A549 (cell line): ENCODE measurements at regions not wholly inside any gene's neighbourhood (a gene's known extent, or its start where the extent isn't known, plus 50 kb on each side); places are given as distances from the start of the nearest gene placed in this dataset.

ENCODE experiments used
- ATAC-seq, 2 experiments: fragments of 200-7000 bp in 1 of 2; fragments of >200 bp in 1 of 2; cut with Nextera tagmentation in 1 of 2; cut with Tn5 transposase in 1 of 2; 3 replicates each; pipeline versions ENCODE4 v1.8.0 to v1.9.1; 2018 to 2020; ENCODE audit warnings: mild to moderate bottlenecking in 1 of 2, moderate library complexity in 1 of 2
- CTCF ChIA-PET: fragments of 300-600 bp; sonication (Branson Sonifier 250); formaldehyde crosslinking; extraction: SDS; loops from one replicate; lab custom pipeline; 2021; ENCODE audit warnings: antibody characterized with exemption, inconsistent platforms; lab: Yijun Ruan, JAX
- POLR2A ChIA-PET: fragments of 350-600 bp; formaldehyde crosslinking; extraction: SDS; loops from one replicate; lab custom pipeline; 2021; ENCODE audit warnings: antibody characterized with exemption, inconsistent platforms; lab: Yijun Ruan, JAX
- DNase-seq, 2 experiments: peaks; one replicate each; pipeline versions ENCODE4 v3.0.0 to v3.0.0-alpha.2; 2011 to 2016; ENCODE audit warnings: low read depth in 1 of 2, low spot score in 1 of 2
- FAIRE-seq: peaks from 2 replicates; lab custom pipeline; 2011; peaks lifted over from hg19 to GRCh38; lab: Jason Lieb, UNC
- H3K27ac ChIP-seq, 2 experiments: fragments of >200 bp; sonication (Bioruptor Twin); formaldehyde crosslinking; 3 replicates each; pipeline ENCODE4 v1.5.1; 2016 to 2017
- H3K4me1 ChIP-seq: fragments of >200 bp; sonication (Bioruptor Twin); formaldehyde crosslinking; 3 replicates; pipeline ENCODE4 v1.6.1; 2016
- H3K4me2 ChIP-seq: fragments of >200 bp; sonication (Bioruptor Twin); formaldehyde crosslinking; 3 replicates; pipeline ENCODE4 v1.6.1; 2016
- H3K4me3 ChIP-seq: fragments of >200 bp; sonication (Bioruptor Twin); formaldehyde crosslinking; 3 replicates; pipeline ENCODE4 v1.5.1; 2016
- H3K9me3 ChIP-seq: fragments of >200 bp; sonication (Bioruptor Twin); formaldehyde crosslinking; 3 replicates; pipeline ENCODE4 v1.6.1; 2016
- CBX2 ChIP-seq: fragments of 200-600 bp; sonication (generic); IDR thresholded peaks from 2 replicates; pipeline ENCODE4 v1.6.1; 2016; ENCODE audit warnings: low read depth, mild to moderate bottlenecking, borderline replicate concordance
- CBX8 ChIP-seq: fragments of 200-600 bp; sonication (generic); IDR thresholded peaks from 2 replicates; pipeline ENCODE4 v1.6.1; 2016
- EHF ChIP-seq: fragments of 250-450 bp; sonication (Bioruptor Pico); IDR thresholded peaks from 2 replicates; pipeline ENCODE4 v1.5.0; 2020; ENCODE audit warnings: mild to moderate bottlenecking
- ELK1 ChIP-seq: fragments of 150-350 bp; IDR thresholded peaks from 2 replicates; pipeline ENCODE4 v1.6.1; 2014; ENCODE audit warnings: low read depth, mild to moderate bottlenecking, low read length
- EP300 ChIP-seq, 2 experiments: fragments of >200 bp; sonication (Bioruptor Twin); formaldehyde crosslinking; IDR thresholded peaks; 2 replicates in 1 of 2; 3 replicates in 1 of 2; pipeline ENCODE4 v1.6.1; 2016 to 2017
- FOXS1 ChIP-seq: fragments of 250-450 bp; sonication (Bioruptor Pico); IDR thresholded peaks from 2 replicates; pipeline ENCODE4 v1.5.0; 2020; ENCODE audit warnings: mild to moderate bottlenecking, moderate library complexity
- GATA3 ChIP-seq: IDR thresholded peaks from 2 replicates; pipeline ENCODE4 v1.6.1; 2012; ENCODE audit warnings: borderline replicate concordance
- HES2 ChIP-seq: fragments of >200 bp; sonication (Bioruptor Twin); formaldehyde crosslinking; IDR thresholded peaks from 2 replicates; pipeline ENCODE4 v1.6.1; 2016
- MAFK ChIP-seq: fragments of 450-650 bp; IDR thresholded peaks from 2 replicates; pipeline ENCODE4 v1.6.1; 2014; ENCODE audit not compliant: partially characterized antibody
- MAZ ChIP-seq: fragments of 150-350 bp; IDR thresholded peaks from 2 replicates; pipeline ENCODE4 v1.6.1; 2014; ENCODE audit warnings: antibody characterized with exemption, low read depth, low read length, borderline replicate concordance
- NFE2L2 ChIP-seq: fragments of 150-350 bp; conservative IDR thresholded peaks from 2 replicates; pipeline ENCODE4 v1.6.1; 2014; ENCODE audit warnings: low read length
- PHF8 ChIP-seq: fragments of 200-600 bp; sonication (generic); IDR thresholded peaks from 2 replicates; pipeline ENCODE4 v1.6.1; 2016; ENCODE audit warnings: low read depth, mild to moderate bottlenecking, antibody characterized with exemption, moderate library complexity, borderline replicate concordance
- RARB ChIP-seq: fragments of 250-450 bp; sonication (Bioruptor Pico); IDR thresholded peaks from 2 replicates; pipeline ENCODE4 v1.8.0; 2021; ENCODE audit warnings: mild to moderate bottlenecking, moderate library complexity
- RCOR1 ChIP-seq: fragments of 150-350 bp; IDR thresholded peaks from 2 replicates; pipeline ENCODE4 v1.6.1; 2014; ENCODE audit warnings: antibody characterized with exemption, low read length, low read depth
- RNF2 ChIP-seq: fragments of 200-600 bp; sonication (generic); IDR thresholded peaks from 2 replicates; pipeline ENCODE4 v1.6.1; 2016; ENCODE audit warnings: low read depth, mild to moderate bottlenecking, antibody characterized with exemption, moderate library complexity, borderline replicate concordance
- ZC3H11A ChIP-seq: fragments of 450-650 bp; IDR thresholded peaks from 2 replicates; pipeline ENCODE4 v1.6.1; 2014; ENCODE audit warnings: antibody characterized with exemption, mild to moderate bottlenecking
- ZFP36 ChIP-seq: fragments of 450-650 bp; IDR thresholded peaks from 2 replicates; pipeline ENCODE4 v1.6.1; 2014; ENCODE audit warnings: borderline replicate concordance; ENCODE audit not compliant: partially characterized antibody
- WGBS: methylation state at CpG from one replicate; pipeline ENCODE4 v1.1.6; 2017; ENCODE audit errors: missing lambda C conversion rate; 5-methylcytosine and 5-hydroxymethylcytosine counted together
- TF ChIP-seq, protein P1 (sequence below): fragments of >200 bp; sonication (Bioruptor Twin); formaldehyde crosslinking; IDR thresholded peaks from 3 replicates; pipeline ENCODE4 v1.6.1; 2016
- TF ChIP-seq, protein P2 (sequence below): fragments of 250-450 bp; sonication (Bioruptor Pico); IDR thresholded peaks from 2 replicates; pipeline ENCODE4 v1.5.0; 2021; ENCODE audit warnings: mild to moderate bottlenecking, moderate library complexity, borderline replicate concordance
- TF ChIP-seq, protein P3 (sequence below): fragments of >200 bp; sonication (Bioruptor Twin); formaldehyde crosslinking; IDR thresholded peaks from 3 replicates; pipeline ENCODE4 v1.5.1; 2016
- TF ChIP-seq, protein P4 (sequence below): IDR thresholded peaks from 2 replicates; pipeline ENCODE4 v1.6.1; 2012

DNA sequence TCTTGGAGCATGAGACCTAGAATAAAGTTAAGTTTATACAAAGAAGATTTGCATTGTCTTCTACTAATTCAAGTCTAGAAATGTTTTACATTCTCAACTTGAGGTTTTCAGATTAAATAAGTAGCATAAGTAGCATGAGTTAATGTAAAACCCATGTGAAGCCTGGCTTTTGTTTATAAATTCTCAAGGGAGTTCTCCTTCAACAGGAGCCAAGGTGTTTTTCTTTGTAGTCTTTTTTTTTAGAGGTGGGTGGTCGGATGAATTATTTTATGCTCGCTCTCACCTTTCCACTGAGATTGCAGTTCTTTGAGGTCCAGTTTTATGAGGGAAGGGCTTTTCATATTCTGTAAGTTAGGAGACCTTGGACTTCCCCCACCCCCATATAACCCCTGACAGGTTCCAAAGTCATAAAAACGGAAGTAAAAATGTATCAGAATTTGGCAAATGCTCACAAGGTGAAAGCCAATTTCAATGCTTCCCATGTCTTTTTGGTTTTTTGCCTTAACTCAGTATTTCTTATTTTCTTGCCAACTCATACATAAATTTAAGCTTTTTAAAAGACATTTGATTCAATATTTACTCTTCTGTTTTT is 244.3 kb upstream of the ASCC3 start (continued):
- no peak for TF ChIP-seq EP300 (IDR thresholded peaks at IDR 0.05)

DNA sequence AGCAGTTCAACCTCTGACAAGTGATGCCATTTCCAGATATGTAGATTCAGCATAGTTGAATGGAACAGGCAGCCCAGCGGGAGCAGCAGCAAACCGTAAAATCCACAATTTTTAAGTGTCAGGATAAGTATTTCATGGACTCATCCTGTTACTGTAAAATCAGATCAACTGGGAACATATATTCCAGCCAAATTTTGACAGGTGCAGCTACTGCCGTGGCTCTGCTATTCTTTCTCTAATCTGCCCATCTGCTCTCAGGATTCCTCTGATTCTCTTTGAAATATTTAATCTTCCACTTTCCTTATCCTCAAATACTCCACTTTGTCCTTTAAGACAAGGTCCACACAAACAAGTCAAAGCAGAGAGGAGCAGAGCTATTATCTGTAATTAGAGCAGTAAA is 245.4 kb upstream of the ASCC3 start:
- 68% methylated on average over 3 of the region's 3 CpGs for WGBS
- ATAC-seq (no peak), DNase-seq (no peak), FAIRE-seq (no peak)
- Histone ChIP-seq H3K4me1 (no peaks in the 10 kb centered on the region), H3K27ac (no peak overlapping the region), H3K9me3 (no peaks in the 10 kb centered on the region), H3K4me2 (no peak overlapping the region), H3K4me3 (no peak overlapping the region)
- CTCF ChIA-PET, result interaction anchor here (1.4 kb wide), 1 partner anchor 12 kb away, joined by 3 read pairs; no protein-coding TSS in a partner anchor
- no peak for TF ChIP-seq PHF8
- TF ChIP-seq CBX2, result no peak
- TF ChIP-seq, protein P1, sequence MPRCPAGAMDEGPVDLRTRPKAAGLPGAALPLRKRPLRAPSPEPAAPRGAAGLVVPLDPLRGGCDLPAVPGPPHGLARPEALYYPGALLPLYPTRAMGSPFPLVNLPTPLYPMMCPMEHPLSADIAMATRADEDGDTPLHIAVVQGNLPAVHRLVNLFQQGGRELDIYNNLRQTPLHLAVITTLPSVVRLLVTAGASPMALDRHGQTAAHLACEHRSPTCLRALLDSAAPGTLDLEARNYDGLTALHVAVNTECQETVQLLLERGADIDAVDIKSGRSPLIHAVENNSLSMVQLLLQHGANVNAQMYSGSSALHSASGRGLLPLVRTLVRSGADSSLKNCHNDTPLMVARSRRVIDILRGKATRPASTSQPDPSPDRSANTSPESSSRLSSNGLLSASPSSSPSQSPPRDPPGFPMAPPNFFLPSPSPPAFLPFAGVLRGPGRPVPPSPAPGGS, result no peak
- TF ChIP-seq RCOR1, result no peak
- TF ChIP-seq MAFK, result no peak
- no peak for TF ChIP-seq GATA3
- TF ChIP-seq EP300 (IDR thresholded peaks at IDR 0.05), result no peak
- no peak for TF ChIP-seq FOXS1
- TF ChIP-seq RNF2, result no peak
- TF ChIP-seq CBX8, result no peak
- no peak for TF ChIP-seq RARB (CRISPR knock-in tag)
- TF ChIP-seq ZC3H11A, result no peak
- POLR2A ChIA-PET, result no interaction called here

GRCh38 chr6:101129851-101130250 is 248.7 kb upstream of the ASCC3 start:
- ATAC-seq (no peak), DNase-seq (no peak), FAIRE-seq (no peak)
- ChIA-PET CTCF (no interaction called here), POLR2A (no interaction called here)
- TF ChIP-seq, protein P2, sequence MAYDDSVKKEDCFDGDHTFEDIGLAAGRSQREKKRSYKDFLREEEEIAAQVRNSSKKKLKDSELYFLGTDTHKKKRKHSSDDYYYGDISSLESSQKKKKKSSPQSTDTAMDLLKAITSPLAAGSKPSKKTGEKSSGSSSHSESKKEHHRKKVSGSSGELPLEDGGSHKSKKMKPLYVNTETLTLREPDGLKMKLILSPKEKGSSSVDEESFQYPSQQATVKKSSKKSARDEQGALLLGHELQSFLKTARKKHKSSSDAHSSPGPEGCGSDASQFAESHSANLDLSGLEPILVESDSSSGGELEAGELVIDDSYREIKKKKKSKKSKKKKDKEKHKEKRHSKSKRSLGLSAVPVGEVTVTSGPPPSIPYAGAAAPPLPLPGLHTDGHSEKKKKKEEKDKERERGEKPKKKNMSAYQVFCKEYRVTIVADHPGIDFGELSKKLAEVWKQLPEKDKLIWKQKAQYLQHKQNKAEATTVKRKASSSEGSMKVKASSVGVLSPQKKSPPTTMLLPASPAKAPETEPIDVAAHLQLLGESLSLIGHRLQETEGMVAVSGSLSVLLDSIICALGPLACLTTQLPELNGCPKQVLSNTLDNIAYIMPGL (CRISPR knock-in tag), result no peak
- TF ChIP-seq, protein P3, sequence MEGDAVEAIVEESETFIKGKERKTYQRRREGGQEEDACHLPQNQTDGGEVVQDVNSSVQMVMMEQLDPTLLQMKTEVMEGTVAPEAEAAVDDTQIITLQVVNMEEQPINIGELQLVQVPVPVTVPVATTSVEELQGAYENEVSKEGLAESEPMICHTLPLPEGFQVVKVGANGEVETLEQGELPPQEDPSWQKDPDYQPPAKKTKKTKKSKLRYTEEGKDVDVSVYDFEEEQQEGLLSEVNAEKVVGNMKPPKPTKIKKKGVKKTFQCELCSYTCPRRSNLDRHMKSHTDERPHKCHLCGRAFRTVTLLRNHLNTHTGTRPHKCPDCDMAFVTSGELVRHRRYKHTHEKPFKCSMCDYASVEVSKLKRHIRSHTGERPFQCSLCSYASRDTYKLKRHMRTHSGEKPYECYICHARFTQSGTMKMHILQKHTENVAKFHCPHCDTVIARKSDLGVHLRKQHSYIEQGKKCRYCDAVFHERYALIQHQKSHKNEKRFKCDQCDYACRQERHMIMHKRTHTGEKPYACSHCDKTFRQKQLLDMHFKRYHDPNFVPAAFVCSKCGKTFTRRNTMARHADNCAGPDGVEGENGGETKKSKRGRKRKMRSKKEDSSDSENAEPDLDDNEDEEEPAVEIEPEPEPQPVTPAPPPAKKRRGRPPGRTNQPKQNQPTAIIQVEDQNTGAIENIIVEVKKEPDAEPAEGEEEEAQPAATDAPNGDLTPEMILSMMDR, result no peak
- TF ChIP-seq, protein P4, sequence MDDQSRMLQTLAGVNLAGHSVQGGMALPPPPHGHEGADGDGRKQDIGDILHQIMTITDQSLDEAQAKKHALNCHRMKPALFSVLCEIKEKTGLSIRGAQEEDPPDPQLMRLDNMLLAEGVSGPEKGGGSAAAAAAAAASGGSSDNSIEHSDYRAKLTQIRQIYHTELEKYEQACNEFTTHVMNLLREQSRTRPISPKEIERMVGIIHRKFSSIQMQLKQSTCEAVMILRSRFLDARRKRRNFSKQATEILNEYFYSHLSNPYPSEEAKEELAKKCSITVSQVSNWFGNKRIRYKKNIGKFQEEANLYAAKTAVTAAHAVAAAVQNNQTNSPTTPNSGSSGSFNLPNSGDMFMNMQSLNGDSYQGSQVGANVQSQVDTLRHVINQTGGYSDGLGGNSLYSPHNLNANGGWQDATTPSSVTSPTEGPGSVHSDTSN, result no peak
- no peak for TF ChIP-seq HES2
- TF ChIP-seq EHF (CRISPR knock-in tag), result no peak
- TF ChIP-seq NFE2L2, result no peak
- no peak for TF ChIP-seq MAZ
- no peak for TF ChIP-seq MAFK
- no peak for TF ChIP-seq RARB (CRISPR knock-in tag)
- no peak for TF ChIP-seq ELK1
- no peak for TF ChIP-seq ZFP36
- TF ChIP-seq, all 56 proteins: peak for 0
- no peak overlapping the region for H3K27ac ChIP-seq
- no peak overlapping the region for H3K4me3 ChIP-seq
- WGBS, result 44% methylated on average over 1 of the region's 1 CpG
- H3K4me2 ChIP-seq, result no peak overlapping the region
- H3K4me1 ChIP-seq, result no peaks in the 10 kb centered on the region
- H3K9me3 ChIP-seq, result no peaks in the 10 kb centered on the region
